ENCODE measurements at regions not wholly inside any gene's neighbourhood (a gene's known extent, or its start where the extent isn't known, plus 50 kb on each side); places are given as distances from the start of the nearest gene placed in this dataset.

DNA sequence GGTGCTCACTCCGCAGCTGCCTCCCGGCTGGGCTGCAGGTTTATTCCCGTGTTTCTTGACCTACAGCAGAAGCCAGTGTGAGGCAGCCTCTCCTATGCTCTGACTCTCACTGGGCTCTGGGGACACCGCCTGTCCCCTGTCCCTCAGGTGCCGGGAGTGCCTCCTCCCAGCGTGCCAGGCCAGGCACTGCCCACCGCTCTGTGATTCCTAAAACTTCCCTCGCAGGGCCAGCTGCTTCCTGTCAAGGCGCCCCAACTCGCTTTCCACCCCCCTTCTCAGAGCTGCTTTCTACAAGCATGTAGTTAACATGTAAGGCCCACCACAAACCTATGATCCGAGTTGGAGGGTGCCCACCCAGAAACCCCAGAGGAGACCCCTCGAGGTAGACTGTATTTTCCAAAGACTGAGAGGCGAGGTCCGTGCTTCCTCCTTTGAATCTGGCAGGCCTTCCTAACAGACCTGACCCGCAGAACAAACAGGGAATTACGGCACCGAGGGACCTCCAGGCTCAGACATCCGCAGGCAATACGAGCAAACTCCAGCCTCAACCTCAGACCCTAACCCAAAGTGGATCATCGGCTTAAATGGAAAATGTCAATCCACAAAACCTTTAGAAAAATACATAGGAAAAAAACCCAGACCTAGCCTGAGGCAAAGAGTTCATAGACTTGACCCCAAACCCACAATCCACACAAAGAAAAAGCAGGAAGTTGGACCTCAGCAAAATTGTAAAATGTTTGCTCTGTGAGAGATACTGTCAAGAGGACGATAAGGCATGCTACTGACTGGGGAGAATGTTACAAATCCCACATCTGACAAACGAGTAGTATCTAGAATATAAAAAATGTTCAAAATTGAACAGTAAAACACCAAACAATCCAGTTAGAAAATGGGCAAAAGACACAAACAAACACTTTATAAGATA is 121.3 kb upstream of the IQSEC1 start:
- H3K27ac ChIP-seq, result no peak overlapping the region
- TF ChIP-seq, protein P1, sequence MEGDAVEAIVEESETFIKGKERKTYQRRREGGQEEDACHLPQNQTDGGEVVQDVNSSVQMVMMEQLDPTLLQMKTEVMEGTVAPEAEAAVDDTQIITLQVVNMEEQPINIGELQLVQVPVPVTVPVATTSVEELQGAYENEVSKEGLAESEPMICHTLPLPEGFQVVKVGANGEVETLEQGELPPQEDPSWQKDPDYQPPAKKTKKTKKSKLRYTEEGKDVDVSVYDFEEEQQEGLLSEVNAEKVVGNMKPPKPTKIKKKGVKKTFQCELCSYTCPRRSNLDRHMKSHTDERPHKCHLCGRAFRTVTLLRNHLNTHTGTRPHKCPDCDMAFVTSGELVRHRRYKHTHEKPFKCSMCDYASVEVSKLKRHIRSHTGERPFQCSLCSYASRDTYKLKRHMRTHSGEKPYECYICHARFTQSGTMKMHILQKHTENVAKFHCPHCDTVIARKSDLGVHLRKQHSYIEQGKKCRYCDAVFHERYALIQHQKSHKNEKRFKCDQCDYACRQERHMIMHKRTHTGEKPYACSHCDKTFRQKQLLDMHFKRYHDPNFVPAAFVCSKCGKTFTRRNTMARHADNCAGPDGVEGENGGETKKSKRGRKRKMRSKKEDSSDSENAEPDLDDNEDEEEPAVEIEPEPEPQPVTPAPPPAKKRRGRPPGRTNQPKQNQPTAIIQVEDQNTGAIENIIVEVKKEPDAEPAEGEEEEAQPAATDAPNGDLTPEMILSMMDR (IDR thresholded peaks at IDR 0.05), result no peak
- H3K4me3 ChIP-seq (ENCODE audit: low read depth, low read length), result no peak overlapping the region
- H3K4me2 ChIP-seq (ENCODE audit: low read length), result no peak overlapping the region
- no peaks in the 10 kb centered on the region for H3K36me3 ChIP-seq (ENCODE audit: control insufficient read depth, insufficient read depth, low read length)
- H2AFZ ChIP-seq, result no peak overlapping the region
- no peaks in the 10 kb centered on the region for H3K27me3 ChIP-seq (ENCODE audit: control insufficient read depth, insufficient read depth, low read length)
- no peak overlapping the region for H3K9ac ChIP-seq
- no peaks in the 10 kb centered on the region for H3K4me1 ChIP-seq
- no peaks in the 10 kb centered on the region for H3K79me2 ChIP-seq
- H3K9me3 ChIP-seq (ENCODE audit: control insufficient read depth, low read length), result no peaks in the 10 kb centered on the region

DNA sequence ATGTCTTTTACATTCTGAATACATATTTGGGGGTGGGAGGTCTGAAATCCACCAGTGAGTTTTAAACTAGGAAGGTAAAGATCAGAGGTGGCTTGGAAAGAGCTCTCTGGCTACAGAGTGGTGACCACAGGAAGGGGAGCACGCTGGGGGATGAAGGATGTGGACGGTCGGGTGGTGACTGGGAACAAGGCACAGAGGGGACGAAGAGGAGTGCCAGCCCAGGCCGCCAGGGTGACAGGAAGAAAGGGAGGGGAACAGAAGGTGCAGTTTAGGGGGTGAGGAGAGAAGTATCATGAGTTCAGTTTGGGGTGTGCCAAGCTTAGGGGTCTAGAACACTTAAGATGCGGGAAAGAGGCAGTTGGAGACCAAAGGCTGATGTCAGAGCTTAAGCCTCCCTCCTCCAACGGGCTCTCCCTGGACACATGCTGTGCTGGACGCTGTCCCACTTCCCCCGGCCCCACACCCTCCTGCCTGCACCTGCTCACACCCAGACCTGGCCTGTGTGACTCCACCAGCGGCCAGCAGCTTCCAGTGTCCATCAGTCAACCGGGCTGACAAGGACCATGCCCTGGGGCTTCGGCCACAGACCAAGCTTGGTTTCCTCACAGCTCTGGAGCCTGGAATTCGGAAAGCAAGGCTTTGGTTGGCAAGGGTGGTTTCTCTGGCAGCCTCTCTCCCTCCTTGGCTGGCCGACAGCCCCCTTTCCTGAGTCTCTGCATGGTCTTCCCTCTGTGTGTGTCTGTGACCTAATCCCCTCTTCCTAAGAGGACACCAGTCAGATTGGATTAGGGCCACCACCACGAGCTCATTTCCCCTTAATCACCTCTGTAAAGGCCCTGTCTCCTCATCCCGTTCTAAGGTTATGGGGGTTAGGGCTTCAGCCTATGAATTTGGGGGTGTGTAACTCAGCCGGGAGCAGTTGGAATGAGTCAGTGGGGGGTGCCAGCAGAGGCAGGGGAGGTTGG is 120.4 kb upstream of the IQSEC1 start:
- no peaks in the 10 kb centered on the region for H3K9me3 ChIP-seq (ENCODE audit: control insufficient read depth, low read length)
- no peak overlapping the region for H3K4me3 ChIP-seq (ENCODE audit: low read depth, low read length)
- TF ChIP-seq, protein P1 (IDR thresholded peaks at IDR 0.05), result no peak
- no peak overlapping the region for H2AFZ ChIP-seq
- H3K36me3 ChIP-seq (ENCODE audit: control insufficient read depth, insufficient read depth, low read length), result no peaks in the 10 kb centered on the region
- no peaks in the 10 kb centered on the region for H3K79me2 ChIP-seq
- H3K4me2 ChIP-seq (ENCODE audit: low read length), result no peak overlapping the region
- H3K27me3 ChIP-seq (ENCODE audit: control insufficient read depth, insufficient read depth, low read length), result no peaks in the 10 kb centered on the region
- no peaks in the 10 kb centered on the region for H3K4me1 ChIP-seq
- H3K27ac ChIP-seq, result no peak overlapping the region
- no peak overlapping the region for H3K9ac ChIP-seq

DNA sequence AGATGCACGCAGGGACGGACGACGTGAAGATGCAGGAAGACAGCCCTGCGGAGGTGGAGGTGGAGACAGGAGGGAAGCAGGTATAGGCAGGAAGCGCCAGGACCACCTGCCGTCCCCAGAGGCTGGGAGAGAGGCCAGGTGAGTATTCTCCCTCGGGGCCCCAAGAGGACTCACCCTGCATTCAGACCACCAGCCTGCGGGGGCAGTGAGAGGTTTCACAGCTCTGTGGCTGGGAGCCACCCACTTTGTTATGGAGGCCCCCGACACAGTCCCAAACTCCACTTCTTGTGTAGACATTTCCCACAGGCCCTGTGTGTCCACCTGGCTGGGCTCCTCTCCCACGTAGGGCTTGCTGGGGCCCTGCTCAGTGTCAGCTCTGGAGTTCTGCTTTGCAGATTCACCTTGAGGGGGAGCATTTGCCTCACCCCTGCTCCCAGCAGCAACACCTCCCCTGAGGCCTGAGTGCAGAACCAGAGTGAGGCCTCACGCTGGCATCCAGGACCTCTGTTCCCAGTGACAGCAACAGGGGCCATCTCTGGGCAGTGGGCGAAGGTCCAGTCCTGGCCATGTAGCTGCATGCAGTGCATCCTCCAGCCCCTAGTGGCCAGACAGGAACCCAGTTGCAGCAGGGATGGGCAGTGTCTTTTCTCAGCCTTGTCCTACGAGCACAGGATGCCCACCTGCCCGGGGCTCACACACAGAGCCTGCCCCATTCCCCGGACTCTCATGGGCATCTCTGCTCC is 119.4 kb upstream of the IQSEC1 start:
- Histone ChIP-seq H3K4me1 (no peaks in the 10 kb centered on the region), H2AFZ (no peak overlapping the region), H3K27ac (no peak overlapping the region), H3K9me3 (ENCODE audit: control insufficient read depth, low read length) (no peaks in the 10 kb centered on the region), H3K27me3 (ENCODE audit: control insufficient read depth, insufficient read depth, low read length) (no peaks in the 10 kb centered on the region), H3K36me3 (ENCODE audit: control insufficient read depth, insufficient read depth, low read length) (no peaks in the 10 kb centered on the region), H3K79me2 (no peaks in the 10 kb centered on the region), H3K4me2 (ENCODE audit: low read length) (no peak overlapping the region), H3K4me3 (ENCODE audit: low read depth, low read length) (no peak overlapping the region), H3K9ac (no peak overlapping the region)
- TF ChIP-seq, protein P1 (IDR thresholded peaks at IDR 0.05), result no peak

DNA sequence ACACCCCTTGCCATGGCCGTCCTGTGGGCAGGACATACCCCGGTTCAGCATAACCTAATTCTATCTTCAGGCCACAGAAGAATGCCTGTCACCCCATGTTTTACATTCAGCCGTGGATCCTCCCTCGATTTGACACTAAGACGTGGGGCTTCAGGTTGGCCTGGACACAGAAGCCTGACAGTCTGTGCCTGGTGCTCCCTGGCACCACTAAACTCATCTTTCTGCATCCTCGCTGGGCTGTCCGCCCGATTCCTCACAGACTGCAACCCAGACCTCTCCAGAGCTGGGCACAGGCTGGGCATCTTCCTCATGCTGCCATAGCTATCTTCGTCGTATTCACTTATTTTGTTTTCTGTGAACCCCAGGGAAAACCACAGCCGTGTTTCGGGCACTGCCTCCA is 117.8 kb upstream of the IQSEC1 start:
- no peaks in the 10 kb centered on the region for H3K36me3 ChIP-seq (ENCODE audit: control insufficient read depth, insufficient read depth, low read length)
- H3K9ac ChIP-seq, result no peak overlapping the region
- H3K79me2 ChIP-seq, result no peaks in the 10 kb centered on the region
- TF ChIP-seq, protein P1 (IDR thresholded peaks at IDR 0.05), result no peak
- no peak overlapping the region for H3K27ac ChIP-seq
- no peak overlapping the region for H3K4me2 ChIP-seq (ENCODE audit: low read length)
- no peaks in the 10 kb centered on the region for H3K4me1 ChIP-seq
- no peaks in the 10 kb centered on the region for H3K9me3 ChIP-seq (ENCODE audit: control insufficient read depth, low read length)
- no peaks in the 10 kb centered on the region for H3K27me3 ChIP-seq (ENCODE audit: control insufficient read depth, insufficient read depth, low read length)
- H2AFZ ChIP-seq, result no peak overlapping the region
- H3K4me3 ChIP-seq (ENCODE audit: low read depth, low read length), result no peak overlapping the region

All from parathyroid adenoma (tissue), 2 donors.